Heart left ventricle (tissue), 16 donors: ENCODE measurements at regions not wholly inside any gene's neighbourhood (a gene's known extent, or its start where the extent isn't known, plus 50 kb on each side); places are given as distances from the start of the nearest gene placed in this dataset.

ENCODE experiments used
- ATAC-seq, 4 donors: fragments of 200-7000 bp; cut with Tn5 transposase; one replicate each; pipeline ENCODE4 v1.9.1; 2020 to 2022; ENCODE audit warnings: moderate library complexity in 4 of 4, mild to moderate bottlenecking in 3 of 4, moderate number of reproducible peaks in 1 of 4
- DNase-seq, 5 donors: peaks; one replicate each; pipeline ENCODE4 v3.0.0-alpha.2; 2020
- H3K27ac ChIP-seq, 12 donors: fragments of 200-600 bp; sonication (generic) in 4 of 12; one replicate each; pipeline versions ENCODE4 v1.5.0 to v1.8.0; 2016 to 2022; ENCODE audit warnings: mild to moderate bottlenecking in 2 of 12
- H3K27me3 ChIP-seq, 9 donors: fragments of 200-600 bp; sonication (generic) in 2 of 9; one replicate each; pipeline versions ENCODE4 v1.5.1 to v1.8.0; 2016 to 2022; ENCODE audit warnings: mild to moderate bottlenecking in 3 of 9
- H3K36me3 ChIP-seq, 9 donors: fragments of 200-600 bp; sonication (generic) in 2 of 9; one replicate each; pipeline versions ENCODE4 v1.5.0 to v1.8.0; 2018 to 2022; ENCODE audit warnings: mild to moderate bottlenecking in 2 of 9
- H3K4me1 ChIP-seq, 12 donors: fragments of 200-600 bp; sonication (generic) in 4 of 12; one replicate each; pipeline versions ENCODE4 v1.5.0 to v1.8.0; 2016 to 2022; ENCODE audit warnings: mild to moderate bottlenecking in 3 of 12
- H3K4me3 ChIP-seq, 12 donors: fragments of 200-600 bp; sonication (generic) in 4 of 12; one replicate each; pipeline versions ENCODE4 v1.5.0 to v1.8.0; 2017 to 2022; ENCODE audit warnings: mild to moderate bottlenecking in 9 of 12, moderate library complexity in 4 of 12
- H3K9me3 ChIP-seq, 12 donors: fragments of 200-600 bp; sonication (generic) in 4 of 12; one replicate each; pipeline versions ENCODE4 v1.5.0 to v1.8.0; 2016 to 2022; ENCODE audit warnings: mild to moderate bottlenecking in 1 of 12
- POLR2A ChIP-seq, 2 donors: fragments of 450-650 bp; IDR thresholded peaks; one replicate each; pipeline ENCODE4 v1.6.1; 2017; ENCODE audit warnings: antibody characterized with exemption in 2 of 2, mild to moderate bottlenecking in 2 of 2, moderate library complexity in 2 of 2
- WGBS, 4 donors: extraction: QIAGEN DNeasy Blood & Tissue Kit in 2 of 4; methylation state at CpG; one replicate each; pipeline versions ENCODE4 v1.1.5 to v1.1.7; 2013 to 2018; 5-methylcytosine and 5-hydroxymethylcytosine counted together
- intact Hi-C, 10 donors: fragments of 100-400 bp; cut with DNase I; formaldehyde crosslinking; loops; one replicate each; pipeline versions ENCODE4 v1.11.1 to v1.14.2; 2022
- TF ChIP-seq, protein P1 (sequence below), 12 donors: fragments of 200-600 bp; sonication (generic) in 4 of 12; IDR thresholded peaks; one replicate each; pipeline versions ENCODE4 v1.5.0 to v1.8.0; 2018 to 2022; ENCODE audit warnings: antibody characterized with exemption in 12 of 12, mild to moderate bottlenecking in 5 of 12
- donor health status: ischemic (EF 13 %, LVEDD 7.1; RV severe dilation, severe dysfunction).
- donor health status: healthy with polysubstance abuse.
- donor health status: DM: no; HTN: yes; CAD: no.
- donor health status: DM: no; HTN: no; CAD: no.
- donor health status: ischemic (EF 25% LVEDD 6.9; RV normal size, moderate dysfunction).
- donor health status: ischemic (EF 25% LVEDD 5.7; RV mildly dilated, moderate dysfunction).
- donor health status: healthy.
- donor health status: DM: yes; HTN: yes; CAD: no.
- donor health status: ischemic (EF 35%, LVEDD 5.7; RV mildly dilated, moderate dysfunction).
- donor health status: nonischemic (EF 11% LVEDD 7.7; RV severe dilation, severe dysfunction).
- donor health status: DM: yes; HTN: yes; CAD: no.
- donor health status: PGD.
- donor health status: ischemic (EF 29% LVEDD 5.4; RV normal size, mild dysfunction).
- donor health status: nonischemic (EF 23%, LVEDD 6.1; RV moderate dilation, normal function).

DNA sequence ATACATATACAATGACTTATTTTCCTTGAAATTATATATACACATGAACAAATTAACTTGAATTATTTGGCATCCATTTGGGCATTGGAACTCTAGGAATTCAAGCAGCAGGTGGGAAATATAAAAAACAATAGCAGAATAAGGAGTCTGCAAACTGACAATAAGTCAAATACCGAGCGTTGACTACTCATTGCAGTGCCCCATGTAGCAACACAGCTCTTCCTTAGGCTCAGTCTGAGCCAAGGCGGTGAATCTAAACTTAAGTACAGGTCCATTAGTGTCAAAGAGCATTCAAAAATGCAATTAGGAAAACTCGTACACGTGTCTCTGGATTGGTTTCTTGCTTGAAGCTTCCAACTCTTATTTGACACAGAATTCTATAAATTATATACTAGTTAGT lies 462.5 kb upstream of the KLF12 start:
- H3K27me3 ChIP-seq = no peaks in the 10 kb centered on the region
- DNase-seq = no peak
- H3K4me3 ChIP-seq = no peak overlapping the region
- H3K9me3 ChIP-seq = peaks cover 0 to 23% (median 4%) of the 10 kb centered on the region in 12 donors
- no peaks in the 10 kb centered on the region for H3K4me1 ChIP-seq
- 68 to 75% (median 72%) methylated on average over 5 of the region's 5 CpGs for WGBS, 4 donors
- no peak for ATAC-seq
- H3K27ac ChIP-seq = no peak overlapping the region
- intact Hi-C loops = no loop called here
- no peaks in the 10 kb centered on the region for H3K36me3 ChIP-seq
- TF ChIP-seq POLR2A (IDR thresholded peaks at IDR 0.05) = no peak
- TF ChIP-seq, protein P1, sequence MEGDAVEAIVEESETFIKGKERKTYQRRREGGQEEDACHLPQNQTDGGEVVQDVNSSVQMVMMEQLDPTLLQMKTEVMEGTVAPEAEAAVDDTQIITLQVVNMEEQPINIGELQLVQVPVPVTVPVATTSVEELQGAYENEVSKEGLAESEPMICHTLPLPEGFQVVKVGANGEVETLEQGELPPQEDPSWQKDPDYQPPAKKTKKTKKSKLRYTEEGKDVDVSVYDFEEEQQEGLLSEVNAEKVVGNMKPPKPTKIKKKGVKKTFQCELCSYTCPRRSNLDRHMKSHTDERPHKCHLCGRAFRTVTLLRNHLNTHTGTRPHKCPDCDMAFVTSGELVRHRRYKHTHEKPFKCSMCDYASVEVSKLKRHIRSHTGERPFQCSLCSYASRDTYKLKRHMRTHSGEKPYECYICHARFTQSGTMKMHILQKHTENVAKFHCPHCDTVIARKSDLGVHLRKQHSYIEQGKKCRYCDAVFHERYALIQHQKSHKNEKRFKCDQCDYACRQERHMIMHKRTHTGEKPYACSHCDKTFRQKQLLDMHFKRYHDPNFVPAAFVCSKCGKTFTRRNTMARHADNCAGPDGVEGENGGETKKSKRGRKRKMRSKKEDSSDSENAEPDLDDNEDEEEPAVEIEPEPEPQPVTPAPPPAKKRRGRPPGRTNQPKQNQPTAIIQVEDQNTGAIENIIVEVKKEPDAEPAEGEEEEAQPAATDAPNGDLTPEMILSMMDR (IDR thresholded peaks at IDR 0.05) = no peak

GRCh38 chr13:74593688-74594087 lies 459.5 kb upstream of the KLF12 start:
- Histone ChIP-seq H3K4me1 (no peaks in the 10 kb centered on the region), H3K4me3 (no peak overlapping the region), H3K36me3 (no peaks in the 10 kb centered on the region), H3K9me3 (peaks cover 0 to 23% (median 4%) of the 10 kb centered on the region in 12 donors), H3K27ac (no peak overlapping the region), H3K27me3 (no peaks in the 10 kb centered on the region)
- TF ChIP-seq, protein P1 (IDR thresholded peaks at IDR 0.05) = no peak
- no peak for TF ChIP-seq POLR2A (IDR thresholded peaks at IDR 0.05)
- DNase-seq = no peak
- intact Hi-C loops = no loop called here
- WGBS, 4 donors = 86 to 95% (median 92%) methylated on average over 3 of the region's 3 CpGs
- no peak for ATAC-seq

GRCh38 chr13:74586847-74587246 lies 452.6 kb upstream of the KLF12 start:
- no peaks in the 10 kb centered on the region for H3K9me3 ChIP-seq
- no peak for TF ChIP-seq POLR2A (IDR thresholded peaks at IDR 0.05)
- intact Hi-C loops = loop anchor here in 1 of 10 donors (10.0 kb wide), 1 partner anchor 518 kb away; no protein-coding TSS in a partner anchor
- H3K27ac ChIP-seq = no peak overlapping the region
- H3K4me3 ChIP-seq = no peak overlapping the region
- H3K27me3 ChIP-seq = no peaks in the 10 kb centered on the region
- ATAC-seq = no peak
- 94 to 100% (median 98%) methylated on average over 1 of the region's 1 CpG for WGBS, 4 donors
- H3K36me3 ChIP-seq = no peaks in the 10 kb centered on the region
- DNase-seq = no peak
- no peaks in the 10 kb centered on the region for H3K4me1 ChIP-seq

DNA sequence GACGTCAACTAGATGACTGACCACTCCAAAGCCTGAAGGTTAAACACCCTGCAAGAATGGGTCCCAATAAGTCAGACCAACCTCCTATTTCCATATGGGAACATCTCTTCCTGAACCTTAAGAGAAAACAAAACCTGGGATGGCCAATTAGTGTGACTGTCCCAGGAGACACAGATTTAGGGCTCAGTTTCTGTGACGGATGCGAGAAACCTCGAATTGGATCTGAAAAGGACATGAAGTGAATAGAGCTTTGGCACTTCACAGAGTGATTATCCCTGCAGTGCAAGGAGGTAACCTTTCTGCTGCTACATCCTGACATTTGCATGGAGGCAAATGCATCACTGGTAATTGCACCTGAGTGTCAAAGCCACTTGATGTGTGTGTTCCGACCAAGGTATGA lies 442.2 kb upstream of the KLF12 start:
- 44 to 57% (median 50%) methylated on average over 5 of the region's 5 CpGs for WGBS, 4 donors
- DNase-seq = no peak
- no peak for ATAC-seq
- intact Hi-C loops = loop anchor here in 5 of 10 donors (5.0 to 10.0 kb wide), 4 partner anchors 156 to 822 kb away; partner anchors contain the start of gene KLF12 (in 2 of the 5)
- Histone ChIP-seq H3K27me3 (no peaks in the 10 kb centered on the region), H3K4me1 (peaks cover 4 to 29% (median 17%) of the 10 kb centered on the region in 12 donors), H3K9me3 (no peaks in the 10 kb centered on the region), H3K36me3 (no peaks in the 10 kb centered on the region), H3K4me3 (peak overlapping the region in 4 of 12 donors; percentile 38 to 49 (median 44)), H3K27ac (peak overlapping the region in 11 of 12 donors; percentile 2 to 86 (median 72))
- TF ChIP-seq, protein P1 (IDR thresholded peaks at IDR 0.05) = no peak
- no peak for TF ChIP-seq POLR2A (IDR thresholded peaks at IDR 0.05)

GRCh38 chr13:74575729-74576125 lies 441.5 kb upstream of the KLF12 start:
- peak; percentile 90 to 94 (median 92) for DNase-seq
- WGBS, 4 donors = 0 to 1% (median 0%) methylated on average over 24 to 29 of the region's 29 CpGs
- intact Hi-C loops = loop anchor here in 5 of 10 donors (5.0 to 10.0 kb wide), 4 partner anchors 157 to 821 kb away; partner anchors contain the start of gene KLF12 (in 2 of the 5)
- Histone ChIP-seq H3K27ac (peak overlapping the region in 9 of 12 donors; percentile 6 to 86 (median 73)), H3K4me3 (peak overlapping the region in 11 of 12 donors; percentile 31 to 51 (median 45)), H3K4me1 (peaks cover 4 to 29% (median 17%) of the 10 kb centered on the region in 12 donors), H3K36me3 (no peaks in the 10 kb centered on the region), H3K27me3 (no peaks in the 10 kb centered on the region), H3K9me3 (no peaks in the 10 kb centered on the region)
- TF ChIP-seq POLR2A (IDR thresholded peaks at IDR 0.05) = peak in 1 of 2 donors; percentile 7
- TF ChIP-seq, protein P1 (IDR thresholded peaks at IDR 0.05) = no peak
- ATAC-seq = peak; percentile 96 to 99 (median 99)
